HG03378 (cell line): ENCODE measurements at regions not wholly inside any gene's neighbourhood (a gene's known extent, or its start where the extent isn't known, plus 50 kb on each side); places are given as distances from the start of the nearest gene placed in this dataset.
"Not testable (repeated sequence)": the region's sequence is repeated elsewhere in the genome, so short reads cannot be mapped to it uniquely, and the experiment has no call there.

Source experiments
- ATAC-seq: cut with Tn5 transposase; IDR thresholded peaks from one replicate; pipeline ENCODE4 v1.9.1; 2021; ENCODE audit warnings: mild to moderate bottlenecking, moderate library complexity; ENCODE audit not compliant: unreplicated experiment

DNA sequence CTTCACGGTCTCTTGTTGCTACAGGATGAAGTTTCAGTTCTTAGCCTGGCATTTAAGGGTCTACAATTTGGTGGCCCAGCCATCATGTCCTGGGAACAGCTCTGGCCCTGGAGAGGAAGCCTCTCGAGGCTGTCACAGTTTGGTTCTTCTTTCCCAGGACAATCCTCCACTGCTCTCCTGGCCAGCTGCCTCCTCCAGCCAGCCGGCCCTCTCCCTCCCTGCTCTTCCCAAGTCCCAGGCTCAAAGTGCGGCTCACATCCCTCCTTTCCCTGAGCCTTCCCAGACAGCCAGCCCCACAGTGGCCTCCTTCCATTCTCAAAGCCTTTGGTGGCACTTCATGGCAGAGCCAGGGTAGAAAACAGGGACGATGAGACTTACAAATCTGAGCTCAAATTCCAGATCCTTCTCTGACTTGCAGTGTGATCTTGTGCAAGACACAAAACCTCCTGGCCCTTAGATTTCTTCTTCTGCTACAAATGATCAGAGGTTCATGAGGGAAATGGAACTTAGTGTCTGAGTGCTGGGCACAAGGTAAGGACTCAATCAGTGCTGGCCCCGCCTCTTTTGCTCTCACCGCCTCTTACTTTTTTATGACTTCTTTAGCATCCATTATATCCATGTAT, 223.8 kb upstream of the ECI2 start:
- no peak for ATAC-seq

- no peak for ATAC-seq
Measured at GRCh38 chr6:4358414-4359107, 223.2 kb upstream of the ECI2 start.

- ATAC-seq: not testable (repeated sequence)
Measured at GRCh38 chr6:4357660-4358152, 222.3 kb upstream of the ECI2 start.

GRCh38 chr6:4356899-4357659, 221.7 kb upstream of the ECI2 start:
- ATAC-seq: no peak

DNA sequence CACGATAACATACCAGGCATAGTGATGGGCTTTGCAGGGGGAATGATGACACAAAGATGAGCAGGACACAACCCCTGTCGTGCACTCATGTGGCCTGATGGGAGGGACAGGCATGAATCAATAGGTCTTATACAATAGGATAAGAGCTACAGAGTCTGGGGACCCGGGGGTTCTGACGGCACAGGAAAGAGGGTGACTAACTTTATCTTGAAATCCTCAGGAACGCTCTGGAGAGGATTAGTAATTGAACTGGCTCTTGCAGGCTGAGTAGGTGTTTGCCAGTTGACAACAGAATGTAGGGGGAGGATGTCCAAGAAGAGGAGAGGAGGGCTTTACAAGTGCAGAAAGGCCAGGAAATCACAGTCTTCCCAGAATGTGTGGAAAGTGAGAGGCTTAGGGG, 219.9 kb upstream of the ECI2 start:
- no peak for ATAC-seq

- ATAC-seq: no peak
Measured at GRCh38 chr6:4354181-4354580, 218.8 kb upstream of the ECI2 start.

DNA sequence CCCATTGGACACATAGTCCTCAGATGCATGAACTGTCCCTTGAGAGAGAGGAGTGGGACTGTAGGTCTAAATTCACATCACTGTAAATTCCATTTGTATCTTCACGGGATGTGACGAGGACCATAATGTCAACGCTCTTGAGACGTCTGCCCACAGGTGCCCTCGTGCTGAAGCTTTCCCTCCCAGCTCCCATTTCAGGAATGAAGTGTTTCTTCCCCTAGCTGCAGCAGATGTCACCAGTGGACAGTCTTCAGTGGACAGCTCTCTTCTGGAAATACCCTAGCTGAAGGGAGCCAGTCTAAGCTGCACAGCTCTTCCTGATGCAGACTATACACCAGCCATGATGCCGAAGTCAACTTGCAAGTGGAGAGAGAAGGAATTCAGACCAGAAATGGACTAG, 217.4 kb upstream of the ECI2 start:
- no peak for ATAC-seq

DNA sequence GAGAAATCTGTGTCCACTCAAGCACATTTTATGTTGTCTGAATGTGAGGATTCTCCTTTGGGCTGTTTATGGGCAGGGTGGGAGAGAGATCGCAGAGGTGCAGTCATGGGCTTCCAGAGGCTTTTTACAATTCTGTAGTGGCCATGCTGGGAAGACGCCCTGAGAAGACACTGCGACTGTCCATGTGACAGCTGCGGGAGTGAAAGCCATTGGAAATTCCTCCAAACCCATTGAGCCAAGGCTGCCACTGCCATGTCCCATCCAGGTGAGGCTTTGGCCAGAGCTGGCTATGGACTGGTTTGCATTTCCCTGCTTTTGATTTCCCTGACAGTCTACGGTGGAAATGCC, 216.9 kb upstream of the ECI2 start:
- ATAC-seq: no peak

DNA sequence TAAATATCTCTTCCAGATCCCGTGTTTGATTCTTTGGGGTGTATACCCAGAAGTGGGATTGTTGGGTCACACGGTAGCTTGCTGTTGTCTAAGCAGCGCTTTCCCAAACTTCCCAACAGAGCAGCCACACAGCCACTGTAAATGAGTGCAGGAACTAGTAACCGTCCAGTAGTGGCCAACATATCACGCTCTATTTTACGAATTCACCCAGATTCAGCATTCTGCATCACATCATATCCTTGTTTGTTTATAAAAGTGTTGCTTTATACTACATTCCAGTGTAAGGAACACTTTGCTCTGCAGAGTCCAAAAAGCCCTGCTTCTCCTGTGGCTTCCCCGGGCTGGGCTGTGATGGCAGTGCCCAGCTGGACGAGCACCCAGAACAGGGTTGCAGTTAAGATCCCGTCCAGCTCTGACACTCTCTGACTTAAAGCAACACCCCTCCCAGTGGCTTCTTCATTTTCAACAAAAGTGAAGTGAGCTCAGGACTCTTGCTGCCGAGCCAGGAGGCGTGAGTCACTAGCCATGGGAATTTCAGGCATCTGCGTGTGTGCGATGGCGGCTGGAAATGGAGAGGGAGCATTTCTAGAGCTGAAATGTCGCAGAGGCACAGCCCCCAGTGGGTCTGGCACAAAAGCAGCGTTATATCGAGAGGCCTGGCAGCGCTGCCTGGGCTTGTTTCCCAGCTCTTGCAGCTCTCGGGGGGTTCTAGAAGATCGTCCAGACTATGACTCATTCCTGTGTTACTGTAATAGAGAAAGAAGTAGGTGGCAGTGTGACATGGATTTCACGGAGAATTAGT, 216.3 kb upstream of the ECI2 start:
- no peak for ATAC-seq

DNA sequence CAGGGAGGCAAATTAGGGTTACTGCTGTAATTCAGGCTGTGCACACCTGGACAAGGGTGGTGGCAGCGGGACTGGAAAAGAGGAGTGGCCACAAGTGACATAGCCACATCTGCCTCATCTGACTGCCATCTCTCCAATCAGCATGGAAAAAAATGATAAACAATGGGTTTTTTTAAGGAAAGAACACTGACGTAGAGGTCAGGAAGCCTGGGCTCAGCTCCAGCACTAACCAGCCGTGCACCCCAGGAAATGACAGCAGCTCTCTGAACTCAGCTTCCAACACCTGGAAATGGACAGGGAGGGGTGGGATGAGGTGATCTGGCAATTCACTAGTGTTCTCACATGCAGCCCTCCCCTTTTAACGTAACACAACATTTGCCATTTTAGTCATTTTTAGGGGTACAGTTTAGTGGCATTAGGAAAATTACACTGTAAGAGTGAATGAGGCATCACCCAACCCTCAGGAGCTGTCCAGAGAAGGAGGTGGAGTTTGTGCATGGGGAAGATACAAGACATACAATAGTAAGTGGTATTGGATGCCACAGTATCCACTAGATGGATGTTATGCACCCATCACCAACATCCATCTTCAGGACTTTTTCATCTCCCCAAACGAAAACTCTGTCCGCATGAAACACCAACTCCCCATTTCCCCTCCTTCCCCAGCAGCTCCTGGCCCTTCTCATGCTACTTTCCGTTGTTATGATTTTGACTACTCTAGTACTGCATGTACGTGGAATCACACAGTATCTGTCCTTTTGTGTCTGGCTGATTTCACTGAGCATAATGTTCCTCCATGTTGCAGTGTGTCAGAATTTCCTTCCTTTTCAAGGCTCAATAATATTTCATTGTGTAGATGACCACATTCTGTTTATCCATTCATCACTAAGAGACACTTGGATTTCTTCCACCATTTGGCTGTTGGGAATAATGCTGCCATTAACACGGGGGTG, 215.5 kb upstream of the ECI2 start:
- ATAC-seq: no peak

GRCh38 chr6:4349931-4350330, 214.6 kb upstream of the ECI2 start:
- no peak for ATAC-seq

DNA sequence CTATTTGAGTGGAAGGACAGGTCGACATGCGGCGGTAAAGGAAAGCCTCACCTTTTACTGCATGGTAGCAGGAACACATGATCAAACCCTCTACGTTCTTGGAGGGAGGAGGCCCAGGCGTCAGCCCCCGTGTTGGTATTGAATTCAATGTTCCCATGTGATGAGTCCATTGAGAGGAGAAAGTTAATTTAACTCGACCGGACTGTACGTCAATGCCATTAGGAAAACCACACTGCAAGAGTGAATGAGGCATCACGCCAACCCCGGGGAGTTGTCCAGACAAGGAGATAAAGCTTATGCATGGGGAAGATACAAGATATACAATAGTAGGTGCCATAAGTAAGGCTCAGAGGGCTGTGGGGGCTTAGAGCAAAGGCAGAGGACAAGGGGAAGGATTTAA, 213.9 kb upstream of the ECI2 start:
- no peak for ATAC-seq

DNA sequence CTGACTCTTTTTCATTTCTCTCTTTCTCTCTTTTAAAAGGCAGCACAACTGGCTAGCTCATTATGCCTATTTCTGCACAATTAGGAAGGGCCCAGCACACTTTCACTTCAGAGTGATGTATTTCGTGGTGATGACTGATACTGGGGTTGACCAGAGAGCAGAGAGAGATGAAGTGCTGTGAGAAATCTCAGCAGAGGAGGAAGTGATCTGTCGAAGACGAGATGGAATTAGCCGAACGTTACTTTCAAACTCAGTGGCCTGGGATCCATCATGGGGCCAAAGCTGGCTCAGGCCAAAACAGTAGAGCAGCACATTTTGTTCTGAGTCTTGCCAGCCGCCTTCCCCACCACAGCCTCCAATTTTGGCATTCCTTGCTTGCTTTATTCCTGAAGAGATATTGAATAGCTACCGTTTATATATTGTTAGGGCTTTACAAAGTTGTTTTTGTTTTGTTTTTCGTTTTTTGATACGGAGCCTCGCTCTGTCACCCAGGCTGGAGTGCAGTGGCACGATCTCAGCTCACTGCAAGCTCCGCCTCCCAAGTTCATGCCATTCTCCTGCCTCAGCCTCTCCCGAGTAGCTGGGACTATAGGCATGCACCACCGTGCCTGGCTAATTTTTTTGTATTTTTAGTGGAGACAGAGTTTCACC, 213.2 kb upstream of the ECI2 start:
- ATAC-seq: no peak

- no peak for ATAC-seq
Measured at GRCh38 chr6:4347877-4348276, 212.5 kb upstream of the ECI2 start.

- ATAC-seq: no peak
Measured at GRCh38 chr6:4346659-4347333, 211.4 kb upstream of the ECI2 start.

DNA sequence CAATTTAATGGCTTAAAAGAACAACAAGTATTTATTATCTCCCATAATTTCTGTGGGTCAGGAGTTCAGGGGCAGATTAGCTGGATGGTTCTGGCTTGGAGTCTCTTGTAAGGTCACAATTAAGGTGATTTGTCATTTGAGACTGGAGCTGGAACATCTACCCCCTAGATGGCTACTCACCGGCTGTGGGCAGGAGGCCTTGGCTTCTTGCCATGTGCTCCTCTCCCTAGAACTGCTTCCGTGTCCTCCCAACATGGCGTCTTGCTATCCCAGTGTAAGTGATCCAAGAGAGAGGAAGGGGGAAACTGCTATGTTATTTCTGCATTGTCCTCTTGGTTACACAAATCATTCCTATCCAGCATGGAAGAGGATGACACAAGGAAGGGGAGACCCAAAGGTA, 210.2 kb upstream of the ECI2 start:
- no peak for ATAC-seq

DNA sequence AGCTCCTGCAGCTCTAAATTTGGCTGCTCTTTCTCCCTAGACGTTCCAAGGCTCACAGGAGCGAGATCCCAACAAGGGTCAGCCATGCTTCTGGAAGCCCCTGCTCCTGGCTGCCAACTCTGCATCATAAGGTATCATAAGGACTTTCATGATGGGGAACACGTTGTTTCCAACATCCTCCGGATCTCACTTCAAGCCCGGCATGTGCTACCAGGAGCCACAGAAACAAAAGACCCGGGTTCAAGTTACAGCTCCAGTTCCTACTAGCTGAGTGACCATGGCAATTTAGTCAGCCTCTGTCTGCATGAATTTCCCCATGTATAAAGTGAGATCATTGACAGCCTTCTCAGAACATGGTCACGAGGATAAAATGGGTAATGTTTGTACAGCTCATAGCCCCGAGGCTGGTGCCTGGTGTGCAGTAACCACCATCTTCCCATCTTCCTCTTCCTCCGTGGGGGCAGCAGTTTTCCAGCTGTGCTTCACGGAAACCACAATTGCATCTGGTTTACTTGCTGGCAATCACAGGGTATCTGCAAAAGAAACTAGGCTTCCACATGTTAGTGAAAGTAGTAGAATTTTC, 209.0 kb upstream of the ECI2 start:
- ATAC-seq: no peak

DNA sequence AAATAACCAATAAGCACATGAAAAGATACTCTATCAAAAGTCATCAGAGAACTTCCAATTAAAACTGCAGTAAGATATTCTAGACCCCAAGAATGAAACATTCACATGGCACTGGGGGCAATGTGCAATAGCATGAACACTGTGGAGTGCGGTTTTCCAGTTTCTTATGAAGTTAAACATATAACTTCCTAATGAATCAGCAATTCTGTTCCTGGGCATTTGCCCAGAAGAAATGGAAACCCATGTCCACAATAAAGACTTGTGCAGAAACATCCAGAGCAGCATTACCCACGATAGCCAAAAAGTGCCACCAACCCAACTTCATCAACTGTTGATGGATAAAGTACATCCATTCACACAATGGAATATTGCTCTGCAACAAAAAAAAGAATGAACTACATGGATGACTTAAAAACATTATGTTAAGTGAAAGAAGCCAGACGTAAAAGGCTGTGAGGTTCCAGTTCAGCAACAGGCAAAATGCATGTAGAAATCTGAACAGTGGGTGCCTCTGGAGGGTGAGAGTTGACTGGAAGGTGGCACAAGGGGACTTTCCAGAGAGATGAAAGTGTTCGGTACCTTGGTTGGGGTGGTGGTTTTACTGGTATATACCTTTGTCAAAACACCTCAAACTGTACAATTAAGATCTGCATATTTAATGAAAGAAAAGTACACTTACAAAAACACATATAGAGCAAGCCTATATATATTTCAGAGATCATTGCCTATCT, 207.2 kb upstream of the ECI2 start:
- ATAC-seq: no peak
